Hepatocyte (in vitro differentiated cells): ENCODE measurements at regions not wholly inside any gene's neighbourhood (a gene's known extent, or its start where the extent isn't known, plus 50 kb on each side); places are given as distances from the start of the nearest gene placed in this dataset.
A peak's percentile ranks its signal among the peaks of the same experiment; 100 is the strongest.

Experiments
- DNase-seq: peaks from one replicate; pipeline ENCODE4 v3.0.0-alpha.2; 2016; ENCODE audit warnings: low spot score
- H2AFZ ChIP-seq: fragments of 200-600 bp; sonication (generic); 2 replicates; pipeline ENCODE4 v1.6.0; 2016; ENCODE audit warnings: antibody characterized with exemption, mild to moderate bottlenecking
- H3K27ac ChIP-seq: fragments of 200-600 bp; sonication (generic); 2 replicates; pipeline ENCODE4 v1.5.1; 2016; ENCODE audit warnings: mild to moderate bottlenecking
- H3K27me3 ChIP-seq: fragments of 200-600 bp; sonication (generic); 2 replicates; pipeline ENCODE4 v1.6.1; 2016
- H3K36me3 ChIP-seq: fragments of 200-600 bp; sonication (generic); replicated peaks from 2 replicates; pipeline ENCODE4 v1.5.1; 2016; ENCODE audit warnings: low read depth; ENCODE audit not compliant: insufficient read depth
- H3K4me1 ChIP-seq: fragments of 200-600 bp; sonication (generic); 2 replicates; pipeline ENCODE4 v1.5.1; 2016; ENCODE audit warnings: mild to moderate bottlenecking, moderate library complexity; ENCODE audit not compliant: insufficient read depth
- H3K4me2 ChIP-seq: fragments of 200-600 bp; sonication (generic); 2 replicates; pipeline ENCODE4 v1.6.0; 2016
- H3K4me3 ChIP-seq: fragments of 200-600 bp; sonication (generic); 2 replicates; pipeline ENCODE4 v1.5.1; 2016; ENCODE audit warnings: mild to moderate bottlenecking
- H3K79me2 ChIP-seq: fragments of 200-600 bp; sonication (generic); 2 replicates; pipeline ENCODE4 v1.6.0; 2017; ENCODE audit warnings: mild to moderate bottlenecking
- H3K9me2 ChIP-seq: fragments of 200-600 bp; sonication (generic); replicated peaks from 2 replicates; pipeline ENCODE4 v1.6.0; 2017; ENCODE audit warnings: mild to moderate bottlenecking; ENCODE audit not compliant: insufficient read depth
- H3K9me3 ChIP-seq: fragments of 200-600 bp; sonication (generic); 2 replicates; pipeline ENCODE4 v1.5.1; 2016; ENCODE audit warnings: low read depth, mild to moderate bottlenecking
- H4K20me1 ChIP-seq: fragments of 200-600 bp; sonication (generic); 2 replicates; pipeline ENCODE4 v1.6.0; 2016; ENCODE audit warnings: mild to moderate bottlenecking; ENCODE audit not compliant: insufficient read depth, poor library complexity, severe bottlenecking
- CTCF ChIP-seq: fragments of 200-600 bp; sonication (generic); IDR thresholded peaks from 2 replicates; pipeline ENCODE4 v1.5.1; 2016; ENCODE audit warnings: antibody characterized with exemption, mild to moderate bottlenecking; ENCODE audit not compliant: poor library complexity
- EZH2 ChIP-seq: fragments of 200-600 bp; sonication (generic); IDR thresholded peaks from 2 replicates; pipeline ENCODE4 v1.6.1; 2016; ENCODE audit warnings: antibody characterized with exemption, mild to moderate bottlenecking, borderline replicate concordance
- EZH2phosphoT487 ChIP-seq: fragments of 200-600 bp; sonication (generic); IDR thresholded peaks from one replicate; pipeline ENCODE4 v1.6.1; 2018; ENCODE audit warnings: antibody characterized with exemption, mild to moderate bottlenecking, low read depth, moderate library complexity; ENCODE audit not compliant: unreplicated experiment, severe bottlenecking
- WGBS: methylation state at CpG from one replicate; pipeline ENCODE4 v1.1.6; 2016; ENCODE audit warnings: low lambda C conversion rate; ENCODE audit errors: missing lambda C conversion rate; 5-methylcytosine and 5-hydroxymethylcytosine counted together

GRCh38 chrX:7582191-7582590 is 260.8 kb upstream of the VCX start:
- Histone ChIP-seq H3K9me3 (no peaks in the 10 kb centered on the region), H3K4me3 (no peak overlapping the region), H2AFZ (no peak overlapping the region), H4K20me1 (no peaks in the 10 kb centered on the region), H3K9me2 (no peaks in the 10 kb centered on the region), H3K27ac (no peak overlapping the region), H3K27me3 (no peaks in the 10 kb centered on the region), H3K4me1 (no peaks in the 10 kb centered on the region), H3K36me3 (no peaks in the 10 kb centered on the region), H3K4me2 (no peak overlapping the region), H3K79me2 (no peaks in the 10 kb centered on the region)
- no peak for DNase-seq
- TF ChIP-seq EZH2phosphoT487 (no peak), CTCF (no peak), EZH2 (no peak)
- WGBS = 56% methylated on average over 4 of the region's 4 CpGs

GRCh38 chrX:7580127-7580526 is 262.8 kb upstream of the VCX start:
- Histone ChIP-seq H2AFZ (no peak overlapping the region), H3K4me1 (no peaks in the 10 kb centered on the region), H4K20me1 (no peaks in the 10 kb centered on the region), H3K79me2 (no peaks in the 10 kb centered on the region), H3K9me2 (no peaks in the 10 kb centered on the region), H3K4me3 (no peak overlapping the region), H3K9me3 (no peaks in the 10 kb centered on the region), H3K36me3 (no peaks in the 10 kb centered on the region), H3K4me2 (no peak overlapping the region), H3K27me3 (no peaks in the 10 kb centered on the region), H3K27ac (no peak overlapping the region)
- WGBS = 61% methylated on average over 2 of the region's 2 CpGs
- no peak for DNase-seq
- no peak for TF ChIP-seq CTCF
- TF ChIP-seq EZH2phosphoT487 = no peak
- no peak for TF ChIP-seq EZH2

- TF ChIP-seq CTCF = no peak
- no peak for TF ChIP-seq EZH2phosphoT487
- no peak for TF ChIP-seq EZH2
- Histone ChIP-seq H3K79me2 (no peaks in the 10 kb centered on the region), H3K27me3 (no peaks in the 10 kb centered on the region), H3K4me2 (no peak overlapping the region), H4K20me1 (no peaks in the 10 kb centered on the region), H3K36me3 (no peaks in the 10 kb centered on the region), H3K9me3 (no peaks in the 10 kb centered on the region), H2AFZ (no peak overlapping the region), H3K27ac (no peak overlapping the region), H3K9me2 (no peaks in the 10 kb centered on the region), H3K4me1 (no peaks in the 10 kb centered on the region), H3K4me3 (no peak overlapping the region)
- WGBS = 5% methylated on average over 3 of the region's 3 CpGs
- peak; percentile 58 for DNase-seq
These were observed 268.6 kb upstream of the VCX start for GRCh38 chrX:7574325-7574724.
